HG03442 (cell line): ENCODE measurements at regions not wholly inside any gene's neighbourhood (a gene's known extent, or its start where the extent isn't known, plus 50 kb on each side); places are given as distances from the start of the nearest gene placed in this dataset.

Experiments used
- ATAC-seq: cut with Tn5 transposase; IDR thresholded peaks from one replicate; pipeline ENCODE4 v1.9.1; 2021; ENCODE audit warnings: mild to moderate bottlenecking, moderate library complexity; ENCODE audit not compliant: unreplicated experiment

- ATAC-seq: no peak
Measured at GRCh38 chr12:12015073-12015685, 55.6 kb upstream of the BCL2L14 start.

GRCh38 chr12:12016284-12017100, 54.2 kb upstream of the BCL2L14 start:
- no peak for ATAC-seq

DNA sequence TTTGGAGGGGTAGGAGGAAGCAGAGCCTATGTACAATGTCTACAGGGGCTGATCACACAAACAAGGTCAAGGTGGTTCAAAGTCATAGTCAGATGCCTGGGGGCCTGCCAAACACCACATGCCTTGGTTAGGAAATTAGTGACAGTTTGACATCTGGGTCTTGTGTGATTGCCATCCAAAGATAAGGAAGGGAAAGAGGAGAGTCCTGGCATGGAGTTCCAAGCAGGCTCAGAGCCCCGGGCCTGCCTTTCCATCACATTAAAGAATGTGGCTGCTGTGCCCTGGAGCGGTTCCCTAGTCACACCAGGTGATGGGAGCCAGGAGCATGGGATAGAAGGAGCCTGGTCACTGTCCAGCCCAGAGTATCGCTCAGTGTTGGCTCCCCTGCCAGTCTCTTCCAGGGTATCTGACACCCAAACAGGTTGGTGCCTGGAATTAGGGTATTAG, 53.6 kb upstream of the BCL2L14 start:
- ATAC-seq: no peak

GRCh38 chr12:12017798-12018197, 52.9 kb upstream of the BCL2L14 start:
- ATAC-seq: no peak

- no peak for ATAC-seq
Measured at GRCh38 chr12:12018454-12018853, 52.3 kb upstream of the BCL2L14 start.

DNA sequence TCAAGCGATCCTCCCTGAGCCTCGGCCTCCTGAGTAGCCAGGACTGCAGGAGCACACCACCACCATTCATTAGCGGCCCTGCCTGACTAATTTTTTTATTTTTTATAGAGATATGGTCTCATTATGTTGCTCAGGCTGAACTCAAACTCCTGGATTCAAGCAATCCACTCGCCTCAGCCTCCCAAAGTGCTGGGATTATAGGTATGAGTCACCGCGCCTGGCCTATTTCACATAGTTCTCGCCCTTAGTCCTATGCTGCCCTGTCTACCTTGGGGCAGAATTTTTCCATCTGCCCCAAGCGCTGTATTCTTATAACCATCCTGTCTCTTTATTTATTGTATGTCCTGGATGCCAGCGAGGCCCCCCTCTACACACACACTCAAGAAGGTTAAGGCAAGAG, 50.9 kb upstream of the BCL2L14 start:
- ATAC-seq: no peak

DNA sequence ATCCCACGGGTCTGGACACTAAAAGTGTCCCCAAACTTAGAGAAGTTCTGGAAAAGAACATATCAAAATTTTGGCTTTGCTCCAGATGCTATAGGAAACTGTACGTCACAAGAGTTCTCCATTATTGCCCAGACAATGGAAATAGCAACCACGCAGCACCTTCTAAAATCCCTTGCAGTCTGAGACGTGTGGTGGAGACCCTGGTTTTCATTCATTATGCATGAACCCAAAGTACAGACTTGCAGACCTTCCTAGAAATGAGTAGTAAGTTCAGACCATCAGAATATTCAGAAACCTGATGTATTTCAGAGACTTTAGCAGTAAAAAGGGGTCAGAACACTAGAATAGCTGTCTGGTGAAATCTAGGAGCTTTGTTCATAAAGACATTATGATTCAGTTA, 50.0 kb upstream of the BCL2L14 start:
- no peak for ATAC-seq
